ENCODE measurements at regions not wholly inside any gene's neighbourhood (a gene's known extent, or its start where the extent isn't known, plus 50 kb on each side); places are given as distances from the start of the nearest gene placed in this dataset.

DNA sequence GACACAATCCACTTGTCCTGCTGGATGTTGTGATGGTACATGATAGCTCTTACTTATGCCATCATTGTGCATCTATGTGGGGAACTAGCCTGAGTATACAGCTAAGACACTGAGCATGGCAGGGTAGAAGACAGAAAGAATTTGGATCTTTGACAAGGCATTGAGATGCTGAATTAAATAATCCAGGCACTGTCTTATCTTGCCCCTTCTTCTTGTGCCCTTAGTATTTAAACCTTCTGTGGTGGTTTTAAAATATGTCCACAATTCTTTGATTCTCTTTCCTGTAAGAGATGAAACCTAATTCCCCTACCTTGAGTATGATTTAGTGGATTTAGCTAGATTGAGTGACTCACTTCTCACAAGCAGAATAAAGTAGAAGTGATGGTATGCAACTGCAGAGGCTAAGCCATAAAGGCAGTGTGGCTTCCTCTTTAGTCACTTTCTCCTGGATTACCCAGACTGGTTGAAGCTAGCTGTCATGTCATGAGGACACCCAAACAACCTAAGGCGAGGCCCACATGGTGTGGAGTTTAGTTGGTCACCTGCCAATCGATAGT, 174.0 kb upstream of the NREP start:
- in situ Hi-C loops (cut with MboI; ENCODE audit: low sequenced_read_pairs in 4 of 4) (no loop called here), intact Hi-C loops (cut with DNase I; ENCODE audit: low total_unique reads) (no loop called here)
- H3K27me3 ChIP-seq = no peaks in the 10 kb centered on the region
- DNase-seq (no peak), ATAC-seq (no peak)
- H3K4me3 ChIP-seq = no peak overlapping the region
- H3K27ac ChIP-seq = no peak overlapping the region
- peaks cover 0 to 2% of the 10 kb centered on the region in 2 donors for H3K4me1 ChIP-seq
- H3K9me3 ChIP-seq = no peaks in the 10 kb centered on the region
- no peaks in the 10 kb centered on the region for H3K36me3 ChIP-seq
- no peak for TF ChIP-seq POLR2A (IDR thresholded peaks at IDR 0.05)
- TF ChIP-seq, protein P1, sequence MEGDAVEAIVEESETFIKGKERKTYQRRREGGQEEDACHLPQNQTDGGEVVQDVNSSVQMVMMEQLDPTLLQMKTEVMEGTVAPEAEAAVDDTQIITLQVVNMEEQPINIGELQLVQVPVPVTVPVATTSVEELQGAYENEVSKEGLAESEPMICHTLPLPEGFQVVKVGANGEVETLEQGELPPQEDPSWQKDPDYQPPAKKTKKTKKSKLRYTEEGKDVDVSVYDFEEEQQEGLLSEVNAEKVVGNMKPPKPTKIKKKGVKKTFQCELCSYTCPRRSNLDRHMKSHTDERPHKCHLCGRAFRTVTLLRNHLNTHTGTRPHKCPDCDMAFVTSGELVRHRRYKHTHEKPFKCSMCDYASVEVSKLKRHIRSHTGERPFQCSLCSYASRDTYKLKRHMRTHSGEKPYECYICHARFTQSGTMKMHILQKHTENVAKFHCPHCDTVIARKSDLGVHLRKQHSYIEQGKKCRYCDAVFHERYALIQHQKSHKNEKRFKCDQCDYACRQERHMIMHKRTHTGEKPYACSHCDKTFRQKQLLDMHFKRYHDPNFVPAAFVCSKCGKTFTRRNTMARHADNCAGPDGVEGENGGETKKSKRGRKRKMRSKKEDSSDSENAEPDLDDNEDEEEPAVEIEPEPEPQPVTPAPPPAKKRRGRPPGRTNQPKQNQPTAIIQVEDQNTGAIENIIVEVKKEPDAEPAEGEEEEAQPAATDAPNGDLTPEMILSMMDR (IDR thresholded peaks at IDR 0.05 in 4 of 5, conservative IDR thresholded peaks at IDR 0.05 in 1 of 5) = no peak

DNA sequence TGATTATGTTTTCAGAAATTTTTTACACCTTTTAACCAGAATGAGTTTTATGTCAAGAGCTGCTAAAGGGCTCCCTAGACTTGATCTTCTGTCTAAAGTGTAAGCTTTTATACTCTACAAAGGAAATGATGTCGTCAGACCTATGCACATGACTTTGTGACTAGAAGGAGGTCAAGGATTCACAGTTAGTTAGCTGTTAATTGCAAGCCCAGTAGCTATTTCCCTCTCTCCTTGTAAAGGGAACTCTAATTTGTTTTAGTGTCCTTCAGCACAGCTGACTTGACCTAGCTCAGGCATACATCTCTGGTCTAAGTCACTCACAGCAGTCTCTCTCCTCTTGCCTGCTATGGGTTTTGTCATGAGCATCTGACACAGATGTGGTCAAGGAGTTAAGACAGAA, 173.5 kb upstream of the NREP start:
- DNase-seq (no peak), ATAC-seq (no peak)
- no peaks in the 10 kb centered on the region for H3K27me3 ChIP-seq
- intact Hi-C loops (cut with DNase I; ENCODE audit: low total_unique reads) (no loop called here), in situ Hi-C loops (cut with MboI; ENCODE audit: low sequenced_read_pairs in 4 of 4) (no loop called here)
- no peak overlapping the region for H3K27ac ChIP-seq
- TF ChIP-seq, protein P1 (IDR thresholded peaks at IDR 0.05 in 4 of 5, conservative IDR thresholded peaks at IDR 0.05 in 1 of 5) = no peak
- no peak for TF ChIP-seq POLR2A (IDR thresholded peaks at IDR 0.05)
- H3K4me3 ChIP-seq = no peak overlapping the region
- peaks cover 0 to 2% of the 10 kb centered on the region in 2 donors for H3K4me1 ChIP-seq
- H3K9me3 ChIP-seq = no peaks in the 10 kb centered on the region
- no peaks in the 10 kb centered on the region for H3K36me3 ChIP-seq

DNA sequence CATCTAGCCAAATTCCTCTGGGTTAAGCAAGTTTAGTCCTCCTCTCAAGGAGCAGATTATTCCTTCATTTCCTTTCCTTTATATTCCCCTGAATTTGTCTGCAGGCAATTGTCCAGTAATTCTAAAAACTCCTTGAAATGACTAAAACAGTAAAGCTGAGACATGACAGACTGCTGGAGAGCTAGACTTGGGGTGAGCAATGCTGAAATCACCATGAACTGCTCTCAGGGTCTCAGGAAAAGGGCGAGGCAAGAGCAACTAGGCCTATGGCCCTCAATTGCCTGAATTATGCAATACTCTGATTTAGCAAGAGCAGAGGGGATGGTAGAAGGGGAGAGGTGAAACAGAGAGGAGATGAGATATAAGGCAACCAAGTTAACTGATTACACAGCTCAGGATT, 172.9 kb upstream of the NREP start:
- no peak for DNase-seq
- intact Hi-C loops (cut with DNase I; ENCODE audit: low total_unique reads) = no loop called here
- no peak overlapping the region for H3K27ac ChIP-seq
- in situ Hi-C loops (cut with MboI; ENCODE audit: low sequenced_read_pairs in 4 of 4) = no loop called here
- H3K36me3 ChIP-seq = no peaks in the 10 kb centered on the region
- peaks cover 0 to 2% of the 10 kb centered on the region in 2 donors for H3K4me1 ChIP-seq
- TF ChIP-seq, protein P1 (IDR thresholded peaks at IDR 0.05 in 4 of 5, conservative IDR thresholded peaks at IDR 0.05 in 1 of 5) = no peak
- TF ChIP-seq POLR2A (IDR thresholded peaks at IDR 0.05) = no peak
- H3K27me3 ChIP-seq = no peaks in the 10 kb centered on the region
- no peak for ATAC-seq
- H3K9me3 ChIP-seq = no peaks in the 10 kb centered on the region
- no peak overlapping the region for H3K4me3 ChIP-seq

DNA sequence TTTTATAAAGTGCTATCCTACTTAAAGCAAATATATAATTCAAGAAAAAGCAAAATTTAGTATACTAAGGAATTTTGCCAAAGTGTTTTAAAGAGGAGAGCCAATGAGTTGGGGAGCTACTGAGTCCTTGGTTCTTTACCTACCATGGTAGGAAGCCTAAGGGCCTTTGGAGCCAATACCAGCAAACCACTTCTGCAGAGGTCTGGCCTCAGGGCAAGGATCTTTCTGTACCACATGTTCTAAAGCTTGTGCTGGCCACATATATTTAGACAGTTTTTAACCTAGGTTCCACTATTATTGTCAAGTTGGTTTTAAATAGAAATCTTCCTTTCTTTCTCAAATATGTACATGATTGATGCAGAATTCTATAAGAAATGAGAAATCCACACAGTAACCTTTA, 172.3 kb upstream of the NREP start:
- in situ Hi-C loops (cut with MboI; ENCODE audit: low sequenced_read_pairs in 4 of 4) = no loop called here
- ATAC-seq = no peak
- no peak for DNase-seq
- TF ChIP-seq POLR2A (IDR thresholded peaks at IDR 0.05) = no peak
- TF ChIP-seq, protein P1 (IDR thresholded peaks at IDR 0.05 in 4 of 5, conservative IDR thresholded peaks at IDR 0.05 in 1 of 5) = no peak
- no peak overlapping the region for H3K27ac ChIP-seq
- H3K4me3 ChIP-seq = no peak overlapping the region
- no peaks in the 10 kb centered on the region for H3K36me3 ChIP-seq
- peaks cover 0 to 2% of the 10 kb centered on the region in 2 donors for H3K4me1 ChIP-seq
- intact Hi-C loops (cut with DNase I; ENCODE audit: low total_unique reads) = no loop called here
- no peaks in the 10 kb centered on the region for H3K27me3 ChIP-seq
- H3K9me3 ChIP-seq = no peaks in the 10 kb centered on the region

DNA sequence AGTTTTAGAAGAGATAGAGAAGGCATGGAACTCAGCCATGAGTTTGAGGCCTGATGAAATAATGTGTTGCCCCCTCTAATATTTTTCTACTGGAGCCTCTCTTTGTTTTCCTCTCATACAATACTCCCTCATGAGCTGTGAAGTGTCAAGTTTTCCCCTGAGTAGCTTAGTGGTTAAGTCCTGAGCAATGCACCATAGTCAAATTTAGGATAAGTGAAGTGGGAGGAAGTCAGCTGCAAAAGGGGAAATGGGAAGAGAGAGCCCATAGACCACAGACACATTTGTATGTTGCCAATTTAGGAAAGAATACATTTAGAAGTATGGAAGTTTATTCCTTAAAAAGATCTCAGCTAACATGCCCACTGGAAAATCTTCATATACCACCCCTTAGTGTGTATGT, 171.5 kb upstream of the NREP start:
- in situ Hi-C loops (cut with MboI; ENCODE audit: low sequenced_read_pairs in 4 of 4) (no loop called here), intact Hi-C loops (cut with DNase I; ENCODE audit: low total_unique reads) (no loop called here)
- no peaks in the 10 kb centered on the region for H3K36me3 ChIP-seq
- no peak overlapping the region for H3K27ac ChIP-seq
- TF ChIP-seq, protein P1 (IDR thresholded peaks at IDR 0.05 in 4 of 5, conservative IDR thresholded peaks at IDR 0.05 in 1 of 5) = no peak
- no peak for TF ChIP-seq POLR2A (IDR thresholded peaks at IDR 0.05)
- H3K9me3 ChIP-seq = no peaks in the 10 kb centered on the region
- H3K4me3 ChIP-seq = no peak overlapping the region
- ATAC-seq = no peak
- no peaks in the 10 kb centered on the region for H3K27me3 ChIP-seq
- H3K4me1 ChIP-seq = peaks cover 0 to 2% of the 10 kb centered on the region in 2 donors
- DNase-seq = no peak
